GM10248 (cell line): ENCODE measurements at regions not wholly inside any gene's neighbourhood (a gene's known extent, or its start where the extent isn't known, plus 50 kb on each side); places are given as distances from the start of the nearest gene placed in this dataset.

Source experiments
- CTCF ChIA-PET: fragments of 300-600 bp; sonication (Branson Sonifier 250); formaldehyde crosslinking; extraction: SDS; loops from one replicate; lab custom pipeline; 2021; ENCODE audit warnings: antibody characterized with exemption; lab: Yijun Ruan, JAX
- POLR2A ChIA-PET: fragments of 350-650 bp; sonication (Branson Sonifier 250); formaldehyde crosslinking; extraction: SDS; loops from one replicate; lab custom pipeline; 2020; ENCODE audit warnings: antibody characterized with exemption; lab: Yijun Ruan, JAX
- DNase-seq: peaks from one replicate; pipeline ENCODE4 v3.0.0; 2012; ENCODE audit errors: extremely low spot score
- TF ChIP-seq, protein P1 (sequence below): IDR thresholded peaks from 2 replicates; pipeline ENCODE4 v1.5.1; 2012; ENCODE audit warnings: mild to moderate bottlenecking, low read depth; ENCODE audit errors: extremely low read depth, missing control alignments, control extremely low read depth

DNA sequence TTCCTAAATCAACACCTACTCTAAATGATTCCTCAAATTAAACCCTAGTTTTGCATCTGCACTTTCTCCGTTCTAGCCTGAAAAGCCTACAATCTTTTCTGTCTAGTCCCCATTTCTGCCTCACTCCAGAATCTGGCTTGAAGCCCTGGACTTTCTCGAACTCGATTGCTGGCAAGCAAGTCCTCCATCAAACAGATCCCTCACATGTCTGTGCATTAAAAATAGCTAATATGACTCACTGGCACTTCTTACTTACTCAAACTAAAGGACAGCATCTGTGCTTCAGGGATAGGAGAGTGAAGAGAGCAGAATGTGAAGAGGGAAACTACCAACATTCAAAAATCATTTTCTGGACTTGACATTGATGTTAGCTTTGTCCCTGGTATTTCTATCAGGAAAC, 51.8 kb upstream of the CXADR start:
- ChIA-PET POLR2A (no interaction called here), CTCF (interaction anchor here (1.3 to 1.4 kb wide), 3 partner anchors 9 to 91 kb away, joined by 3 read pairs; no protein-coding TSS in a partner anchor)
- DNase-seq = no peak
- TF ChIP-seq, protein P1, sequence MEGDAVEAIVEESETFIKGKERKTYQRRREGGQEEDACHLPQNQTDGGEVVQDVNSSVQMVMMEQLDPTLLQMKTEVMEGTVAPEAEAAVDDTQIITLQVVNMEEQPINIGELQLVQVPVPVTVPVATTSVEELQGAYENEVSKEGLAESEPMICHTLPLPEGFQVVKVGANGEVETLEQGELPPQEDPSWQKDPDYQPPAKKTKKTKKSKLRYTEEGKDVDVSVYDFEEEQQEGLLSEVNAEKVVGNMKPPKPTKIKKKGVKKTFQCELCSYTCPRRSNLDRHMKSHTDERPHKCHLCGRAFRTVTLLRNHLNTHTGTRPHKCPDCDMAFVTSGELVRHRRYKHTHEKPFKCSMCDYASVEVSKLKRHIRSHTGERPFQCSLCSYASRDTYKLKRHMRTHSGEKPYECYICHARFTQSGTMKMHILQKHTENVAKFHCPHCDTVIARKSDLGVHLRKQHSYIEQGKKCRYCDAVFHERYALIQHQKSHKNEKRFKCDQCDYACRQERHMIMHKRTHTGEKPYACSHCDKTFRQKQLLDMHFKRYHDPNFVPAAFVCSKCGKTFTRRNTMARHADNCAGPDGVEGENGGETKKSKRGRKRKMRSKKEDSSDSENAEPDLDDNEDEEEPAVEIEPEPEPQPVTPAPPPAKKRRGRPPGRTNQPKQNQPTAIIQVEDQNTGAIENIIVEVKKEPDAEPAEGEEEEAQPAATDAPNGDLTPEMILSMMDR = no peak

GRCh38 chr21:17461582-17461981, 51.3 kb upstream of the CXADR start:
- POLR2A ChIA-PET = interaction anchor here (0.6 kb wide), 1 partner anchor 48 kb away, joined by 5 read pairs; no protein-coding TSS in a partner anchor
- no peak for DNase-seq
- TF ChIP-seq, protein P1 = no peak
- CTCF ChIA-PET = interaction anchor here (1.3 to 1.4 kb wide), 2 partner anchors 34 to 91 kb away, joined by 3 read pairs; no protein-coding TSS in a partner anchor

GRCh38 chr21:17462276-17462981, 50.4 kb upstream of the CXADR start:
- CTCF ChIA-PET = no interaction called here
- DNase-seq = no peak
- TF ChIP-seq, protein P1 = no peak
- POLR2A ChIA-PET = interaction anchor here (0.6 kb wide), 1 partner anchor 47 kb away, joined by 5 read pairs; no protein-coding TSS in a partner anchor
